ENCODE measurements at regions not wholly inside any gene's neighbourhood (a gene's known extent, or its start where the extent isn't known, plus 50 kb on each side); places are given as distances from the start of the nearest gene placed in this dataset.

DNA sequence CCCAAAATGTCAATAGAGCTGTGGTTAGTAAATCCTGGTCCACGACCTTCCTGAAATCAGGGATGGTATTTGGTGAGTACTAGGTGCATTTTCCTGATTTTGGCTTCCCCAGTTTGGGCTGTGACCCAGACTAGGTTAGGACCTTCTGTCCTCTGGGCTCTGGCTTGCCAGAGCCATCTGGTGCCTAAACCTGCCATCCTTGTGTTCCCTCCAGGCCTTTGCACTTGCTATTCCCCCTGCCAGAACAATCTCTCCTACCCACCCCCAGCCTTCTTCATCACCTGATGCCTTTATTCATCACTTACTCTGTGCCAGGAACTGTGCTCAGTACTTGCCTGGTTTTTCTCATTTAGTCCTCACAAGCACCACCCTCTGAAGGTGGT is 216.7 kb downstream of the RBM19 start:
- no peak overlapping the region for H3K4me3 ChIP-seq (ENCODE audit: low read length)
- no peaks in the 10 kb centered on the region for H3K4me1 ChIP-seq (ENCODE audit: control insufficient read depth, low read depth, low read length)
- H3K27me3 ChIP-seq (ENCODE audit: control insufficient read depth, insufficient read depth, low read length): peaks cover 25% of the 10 kb centered on the region
- H3K9ac ChIP-seq (ENCODE audit: low read length): no peak overlapping the region
- H3K36me3 ChIP-seq (ENCODE audit: control insufficient read depth, low read depth, low read length): no peaks in the 10 kb centered on the region
- H3K9me3 ChIP-seq (ENCODE audit: control insufficient read depth, low read depth, low read length): no peaks in the 10 kb centered on the region
- H3K27ac ChIP-seq (ENCODE audit: low read length): no peak overlapping the region

DNA sequence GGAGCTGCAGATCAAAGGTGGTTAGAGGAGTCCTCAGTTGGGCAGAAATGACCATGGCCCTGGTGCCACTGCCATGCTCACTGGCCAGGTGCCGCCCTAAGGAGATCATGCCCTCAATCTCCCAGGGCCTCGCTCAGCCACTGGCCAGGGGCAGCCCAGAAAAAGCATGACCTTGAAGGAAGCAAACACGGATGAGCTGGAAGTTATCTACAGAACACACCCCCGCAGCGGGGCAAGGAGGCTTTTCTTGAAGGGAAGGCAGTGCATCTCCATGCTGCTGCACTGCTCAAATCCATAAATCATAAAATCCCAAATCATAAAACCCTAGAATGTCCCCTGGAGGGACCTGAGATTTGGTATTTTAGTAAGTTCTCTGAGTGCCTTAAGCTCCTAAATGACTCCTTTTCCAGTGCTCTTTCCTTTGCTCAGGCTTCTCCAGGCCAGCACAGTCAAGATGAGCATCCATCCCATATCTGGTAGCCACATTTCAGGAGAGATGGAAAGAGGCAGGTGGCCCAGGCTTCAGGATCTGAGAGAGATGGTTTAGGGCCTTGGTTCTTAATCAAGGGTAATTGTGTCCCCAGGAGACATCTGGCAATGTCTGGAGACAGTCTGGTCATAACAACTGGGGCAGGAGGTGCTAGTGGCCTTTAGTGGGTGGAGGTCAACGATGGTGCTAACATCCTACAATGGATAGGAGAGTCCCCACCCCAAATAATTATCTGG is 217.3 kb downstream of the RBM19 start:
- H3K9me3 ChIP-seq (ENCODE audit: control insufficient read depth, low read depth, low read length): no peaks in the 10 kb centered on the region
- no peaks in the 10 kb centered on the region for H3K4me1 ChIP-seq (ENCODE audit: control insufficient read depth, low read depth, low read length)
- no peak overlapping the region for H3K27ac ChIP-seq (ENCODE audit: low read length)
- H3K4me3 ChIP-seq (ENCODE audit: low read length): no peak overlapping the region
- H3K9ac ChIP-seq (ENCODE audit: low read length): no peak overlapping the region
- H3K27me3 ChIP-seq (ENCODE audit: control insufficient read depth, insufficient read depth, low read length): peaks cover 25% of the 10 kb centered on the region
- no peaks in the 10 kb centered on the region for H3K36me3 ChIP-seq (ENCODE audit: control insufficient read depth, low read depth, low read length)

DNA sequence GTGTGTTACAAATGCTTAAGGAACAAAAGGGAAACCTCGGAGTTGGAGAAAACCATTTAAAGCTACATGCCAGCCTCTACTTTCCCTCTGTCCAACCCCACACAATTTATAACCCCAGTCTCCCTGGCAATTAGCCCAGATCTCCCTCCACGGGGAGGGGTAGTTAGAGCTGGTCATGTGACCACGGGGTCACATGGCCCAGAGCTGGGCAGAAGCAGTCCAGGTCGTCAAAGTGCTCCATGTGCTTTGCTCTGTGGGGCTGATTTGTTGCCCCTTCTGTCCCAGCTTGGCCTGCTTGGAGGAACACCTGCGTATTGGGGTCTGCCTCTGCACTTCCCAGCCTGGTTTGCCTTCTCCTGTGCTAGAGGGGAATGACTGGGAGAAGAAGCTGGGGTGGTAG is 219.1 kb downstream of the RBM19 start:
- Histone ChIP-seq H3K9me3 (ENCODE audit: control insufficient read depth, low read depth, low read length) (no peaks in the 10 kb centered on the region), H3K4me3 (ENCODE audit: low read length) (no peak overlapping the region), H3K27ac (ENCODE audit: low read length) (no peak overlapping the region), H3K9ac (ENCODE audit: low read length) (no peak overlapping the region), H3K27me3 (ENCODE audit: control insufficient read depth, insufficient read depth, low read length) (peaks cover 25% of the 10 kb centered on the region), H3K36me3 (ENCODE audit: control insufficient read depth, low read depth, low read length) (no peaks in the 10 kb centered on the region), H3K4me1 (ENCODE audit: control insufficient read depth, low read depth, low read length) (no peaks in the 10 kb centered on the region)

DNA sequence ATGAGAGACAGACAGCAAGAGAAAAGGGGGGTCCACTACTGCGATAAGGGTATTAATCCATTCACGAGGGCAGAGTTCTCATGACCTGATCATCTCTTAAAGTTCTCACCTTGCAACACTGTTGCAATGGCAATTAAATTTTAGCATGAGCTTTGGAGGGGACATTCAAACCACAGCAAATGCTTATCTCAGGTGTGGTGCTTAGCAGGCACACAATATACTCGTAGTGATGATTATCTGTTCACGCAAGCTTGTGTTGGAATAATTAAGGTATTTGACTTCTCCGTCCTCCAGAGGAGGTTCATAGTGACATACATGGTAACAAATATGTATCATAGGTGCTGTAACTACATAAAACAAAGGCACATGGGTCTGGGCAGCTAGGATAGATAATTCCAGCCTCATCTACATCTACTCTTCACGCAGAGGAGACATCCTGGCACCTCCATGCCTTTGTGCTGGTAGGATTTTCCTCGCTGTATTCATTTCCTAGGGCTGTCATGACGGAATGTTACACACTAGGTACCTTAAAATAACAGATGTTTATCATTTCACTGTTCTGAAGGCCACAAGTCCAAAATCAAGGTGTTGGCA is 221.2 kb downstream of the RBM19 start:
- H3K4me3 ChIP-seq (ENCODE audit: low read length): no peak overlapping the region
- peaks cover 25% of the 10 kb centered on the region for H3K27me3 ChIP-seq (ENCODE audit: control insufficient read depth, insufficient read depth, low read length)
- H3K36me3 ChIP-seq (ENCODE audit: control insufficient read depth, low read depth, low read length): no peaks in the 10 kb centered on the region

DNA sequence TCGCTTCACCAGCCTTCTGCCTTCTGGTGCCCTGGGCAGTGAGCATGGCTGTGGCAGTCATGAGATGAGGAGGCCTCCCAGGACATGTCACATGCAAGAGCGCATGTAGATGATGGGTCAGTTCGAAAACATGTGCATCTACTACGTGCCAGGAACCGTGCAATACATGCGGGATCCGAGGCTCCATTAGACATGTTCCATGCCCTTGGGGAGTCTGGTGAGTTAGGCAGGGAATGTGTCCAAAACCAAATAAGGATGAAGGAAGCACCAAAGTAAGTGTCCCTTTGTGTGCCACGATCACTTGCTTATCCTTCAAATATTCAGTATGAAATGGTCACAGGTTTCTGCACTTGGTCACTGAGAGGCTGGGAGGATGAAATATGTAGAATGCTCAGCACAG is 223.3 kb downstream of the RBM19 start:
- H3K27ac ChIP-seq (ENCODE audit: low read length): no peak overlapping the region
- H3K9ac ChIP-seq (ENCODE audit: low read length): no peak overlapping the region

More for the DNA sequence above, 221.2 kb downstream of the RBM19 start:
- H3K9me3 ChIP-seq (ENCODE audit: control insufficient read depth, low read depth, low read length): no peaks in the 10 kb centered on the region
- H3K9ac ChIP-seq (ENCODE audit: low read length): no peak overlapping the region
- no peak overlapping the region for H3K27ac ChIP-seq (ENCODE audit: low read length)
- no peaks in the 10 kb centered on the region for H3K4me1 ChIP-seq (ENCODE audit: control insufficient read depth, low read depth, low read length)

DNA sequence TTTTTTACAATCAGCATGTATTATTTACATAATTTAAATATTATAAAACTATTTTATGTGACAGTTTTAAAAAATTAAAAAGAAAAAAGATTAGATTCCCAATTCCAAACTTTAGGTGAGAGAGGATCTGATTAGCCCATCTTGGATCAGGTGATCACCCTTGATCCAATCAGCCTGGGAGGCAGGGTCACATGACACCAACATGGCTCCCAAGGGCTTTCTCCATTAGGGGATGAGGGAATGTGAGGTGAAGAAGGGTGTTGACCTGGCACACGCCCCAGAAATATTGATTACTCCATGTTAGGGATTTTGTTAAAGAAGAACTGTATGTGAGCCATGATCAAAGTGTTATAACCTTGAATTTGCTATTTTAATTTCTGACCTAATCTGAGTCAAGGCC is 225.4 kb downstream of the RBM19 start:
- no peaks in the 10 kb centered on the region for H3K36me3 ChIP-seq (ENCODE audit: control insufficient read depth, low read depth, low read length)
- no peak overlapping the region for H3K9ac ChIP-seq (ENCODE audit: low read length)
- H3K27ac ChIP-seq (ENCODE audit: low read length): no peak overlapping the region
- H3K9me3 ChIP-seq (ENCODE audit: control insufficient read depth, low read depth, low read length): no peaks in the 10 kb centered on the region
- H3K4me1 ChIP-seq (ENCODE audit: control insufficient read depth, low read depth, low read length): no peaks in the 10 kb centered on the region
- no peak overlapping the region for H3K4me3 ChIP-seq (ENCODE audit: low read length)
- H3K27me3 ChIP-seq (ENCODE audit: control insufficient read depth, insufficient read depth, low read length): no peaks in the 10 kb centered on the region

More for the DNA sequence above, 223.3 kb downstream of the RBM19 start:
- no peaks in the 10 kb centered on the region for H3K36me3 ChIP-seq (ENCODE audit: control insufficient read depth, low read depth, low read length)
- H3K9me3 ChIP-seq (ENCODE audit: control insufficient read depth, low read depth, low read length): no peaks in the 10 kb centered on the region
- H3K4me3 ChIP-seq (ENCODE audit: low read length): no peak overlapping the region
- no peaks in the 10 kb centered on the region for H3K4me1 ChIP-seq (ENCODE audit: control insufficient read depth, low read depth, low read length)
- H3K27me3 ChIP-seq (ENCODE audit: control insufficient read depth, insufficient read depth, low read length): peaks cover 18% of the 10 kb centered on the region

DNA sequence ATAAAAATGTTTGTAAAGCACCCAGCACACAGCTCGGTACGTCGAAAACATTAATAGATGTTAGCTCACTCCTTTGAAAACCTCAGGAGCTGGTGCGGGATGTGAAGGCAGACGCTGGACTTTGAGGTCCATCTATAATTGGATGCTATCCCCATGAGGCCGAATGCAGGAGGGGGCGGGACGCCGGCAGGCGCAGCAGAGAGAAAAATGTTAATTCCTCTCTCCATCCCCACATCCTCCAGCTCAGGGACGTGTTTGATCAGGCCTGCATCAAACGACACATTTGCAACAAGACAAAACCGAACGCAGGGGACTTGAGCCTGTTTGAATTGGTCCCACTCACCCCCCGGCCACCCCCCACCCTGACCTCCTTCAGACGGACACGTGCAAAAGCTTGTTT is 231.0 kb downstream of the RBM19 start:
- Histone ChIP-seq H3K36me3 (ENCODE audit: control insufficient read depth, low read depth, low read length) (no peaks in the 10 kb centered on the region), H3K9me3 (ENCODE audit: control insufficient read depth, low read depth, low read length) (no peaks in the 10 kb centered on the region), H3K4me3 (ENCODE audit: low read length) (no peak overlapping the region), H3K27ac (ENCODE audit: low read length) (no peak overlapping the region), H3K9ac (ENCODE audit: low read length) (no peak overlapping the region), H3K27me3 (ENCODE audit: control insufficient read depth, insufficient read depth, low read length) (peaks cover 5% of the 10 kb centered on the region), H3K4me1 (ENCODE audit: control insufficient read depth, low read depth, low read length) (peaks cover 8% of the 10 kb centered on the region)

DNA sequence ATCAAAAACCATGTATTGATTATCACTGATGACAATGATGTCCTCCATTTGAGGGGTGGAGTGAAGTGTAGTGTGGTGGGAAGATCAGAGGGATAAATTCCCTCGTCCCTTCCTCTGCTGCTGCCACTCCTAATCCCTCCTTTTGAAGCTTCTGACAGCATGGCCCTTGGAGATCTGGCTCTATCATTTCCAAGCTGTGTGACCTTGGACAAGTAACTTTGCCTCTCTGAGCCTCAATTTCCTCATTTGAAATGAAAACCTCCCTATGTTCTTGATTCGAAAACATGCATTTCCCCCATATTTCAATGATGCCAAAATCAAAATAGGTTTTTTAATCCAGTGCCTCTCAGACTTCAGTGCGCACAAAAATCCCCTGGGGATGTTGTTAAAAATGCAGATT is 231.6 kb downstream of the RBM19 start:
- no peaks in the 10 kb centered on the region for H3K9me3 ChIP-seq (ENCODE audit: control insufficient read depth, low read depth, low read length)
- peaks cover 8% of the 10 kb centered on the region for H3K4me1 ChIP-seq (ENCODE audit: control insufficient read depth, low read depth, low read length)
- H3K36me3 ChIP-seq (ENCODE audit: control insufficient read depth, low read depth, low read length): no peaks in the 10 kb centered on the region
- peaks cover 5% of the 10 kb centered on the region for H3K27me3 ChIP-seq (ENCODE audit: control insufficient read depth, insufficient read depth, low read length)
- no peak overlapping the region for H3K4me3 ChIP-seq (ENCODE audit: low read length)
- no peak overlapping the region for H3K9ac ChIP-seq (ENCODE audit: low read length)
- H3K27ac ChIP-seq (ENCODE audit: low read length): no peak overlapping the region

DNA sequence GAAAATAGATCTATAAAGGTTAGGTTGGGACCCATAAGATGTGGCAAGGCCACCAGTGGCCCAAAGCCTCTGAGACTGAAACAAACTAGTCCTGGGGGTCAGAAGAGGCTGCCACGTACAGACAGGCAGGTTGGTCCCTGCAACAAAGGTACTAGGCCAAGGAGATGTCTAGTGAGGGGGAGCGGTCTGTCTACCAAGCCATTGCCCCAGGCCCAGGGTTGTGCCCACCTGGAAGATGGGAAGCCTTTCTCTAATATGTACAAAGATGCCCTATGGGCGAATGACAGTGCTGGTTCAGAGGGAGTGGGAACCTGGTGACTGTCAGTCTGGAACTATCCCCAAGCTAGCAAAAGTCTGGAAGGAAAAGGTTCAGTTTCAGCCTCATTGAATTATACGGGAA is 233.2 kb downstream of the RBM19 start:
- Histone ChIP-seq H3K27me3 (ENCODE audit: control insufficient read depth, insufficient read depth, low read length) (peaks cover 5% of the 10 kb centered on the region), H3K9ac (ENCODE audit: low read length) (no peak overlapping the region), H3K36me3 (ENCODE audit: control insufficient read depth, low read depth, low read length) (no peaks in the 10 kb centered on the region), H3K27ac (ENCODE audit: low read length) (no peak overlapping the region), H3K4me1 (ENCODE audit: control insufficient read depth, low read depth, low read length) (peaks cover 8% of the 10 kb centered on the region), H3K9me3 (ENCODE audit: control insufficient read depth, low read depth, low read length) (no peaks in the 10 kb centered on the region), H3K4me3 (ENCODE audit: low read length) (no peak overlapping the region)

DNA sequence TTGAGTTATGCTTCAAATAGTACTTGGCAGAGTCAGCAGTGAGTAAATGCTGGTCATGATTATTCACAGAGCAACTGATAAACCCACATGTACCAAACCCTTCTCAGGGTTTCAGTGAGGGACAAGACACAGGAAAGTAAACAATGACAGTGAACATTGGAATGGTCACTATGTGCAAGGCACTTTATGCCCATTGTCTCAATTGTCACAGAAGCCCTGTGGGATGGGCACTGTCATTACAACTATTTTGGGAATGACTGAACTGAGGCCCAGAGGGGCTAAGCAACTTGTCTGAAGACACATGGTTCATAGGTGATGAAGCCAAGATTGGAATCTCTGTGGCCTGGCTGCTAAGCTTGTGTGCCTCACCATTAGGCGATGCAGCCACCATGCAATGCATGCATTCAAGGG is 238.5 kb downstream of the RBM19 start:
- no peak overlapping the region for H3K27ac ChIP-seq (ENCODE audit: low read length)
- no peak overlapping the region for H3K9ac ChIP-seq (ENCODE audit: low read length)
- H3K4me3 ChIP-seq (ENCODE audit: low read length): no peak overlapping the region
- H3K4me1 ChIP-seq (ENCODE audit: control insufficient read depth, low read depth, low read length): no peaks in the 10 kb centered on the region
- H3K36me3 ChIP-seq (ENCODE audit: control insufficient read depth, low read depth, low read length): no peaks in the 10 kb centered on the region
- no peaks in the 10 kb centered on the region for H3K9me3 ChIP-seq (ENCODE audit: control insufficient read depth, low read depth, low read length)
- H3K27me3 ChIP-seq (ENCODE audit: control insufficient read depth, insufficient read depth, low read length): peaks cover 5% of the 10 kb centered on the region

DNA sequence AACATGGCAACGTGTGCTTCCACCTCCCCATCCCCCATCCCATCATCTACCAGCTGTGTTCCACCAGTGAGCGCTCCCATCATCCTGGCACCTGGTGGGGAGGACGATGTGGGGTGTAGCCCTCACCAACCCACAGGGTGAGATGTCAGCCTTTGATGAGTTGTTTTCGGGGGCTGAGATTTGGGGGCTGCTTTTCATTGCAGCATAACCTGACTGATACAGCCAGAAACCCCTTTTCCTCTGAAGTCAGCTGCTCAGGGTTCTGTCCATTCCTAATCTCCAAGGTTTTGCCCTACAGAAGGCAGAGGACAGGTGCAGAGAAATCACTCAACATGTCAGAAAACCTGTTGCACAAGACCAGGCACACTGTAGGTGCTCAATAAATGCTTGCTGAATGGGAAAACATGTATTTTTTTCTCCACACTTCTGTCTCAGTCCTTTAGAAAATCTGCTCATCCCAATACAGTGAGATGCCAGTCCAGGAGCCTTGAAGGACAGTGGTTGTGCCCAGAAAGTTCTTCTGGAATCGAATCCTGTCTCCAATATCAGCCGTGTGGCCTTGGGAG is 239.8 kb downstream of the RBM19 start:
- Histone ChIP-seq H3K4me1 (ENCODE audit: control insufficient read depth, low read depth, low read length) (no peaks in the 10 kb centered on the region), H3K9me3 (ENCODE audit: control insufficient read depth, low read depth, low read length) (no peaks in the 10 kb centered on the region), H3K36me3 (ENCODE audit: control insufficient read depth, low read depth, low read length) (no peaks in the 10 kb centered on the region), H3K4me3 (ENCODE audit: low read length) (no peak overlapping the region), H3K9ac (ENCODE audit: low read length) (no peak overlapping the region), H3K27ac (ENCODE audit: low read length) (no peak overlapping the region), H3K27me3 (ENCODE audit: control insufficient read depth, insufficient read depth, low read length) (peaks cover 3% of the 10 kb centered on the region)

DNA sequence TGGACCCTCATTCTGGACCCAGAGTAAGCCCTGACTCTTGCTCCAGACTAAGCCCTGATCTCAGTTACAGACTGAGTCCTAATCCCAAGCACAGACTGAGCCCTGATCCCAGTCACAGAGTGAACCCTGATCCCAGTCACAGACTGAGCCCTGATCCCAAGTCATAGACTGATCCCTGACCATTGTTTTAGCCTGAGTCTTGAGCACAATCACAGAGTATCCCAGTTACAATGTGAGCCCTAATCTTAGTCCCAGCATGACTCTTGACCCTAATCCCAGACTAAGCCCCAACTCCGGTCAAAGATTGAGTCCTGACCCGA is 240.6 kb downstream of the RBM19 start:
- no peaks in the 10 kb centered on the region for H3K36me3 ChIP-seq (ENCODE audit: control insufficient read depth, low read depth, low read length)
- H3K4me1 ChIP-seq (ENCODE audit: control insufficient read depth, low read depth, low read length): no peaks in the 10 kb centered on the region
- no peaks in the 10 kb centered on the region for H3K9me3 ChIP-seq (ENCODE audit: control insufficient read depth, low read depth, low read length)
- H3K27ac ChIP-seq (ENCODE audit: low read length): no peak overlapping the region
- no peak overlapping the region for H3K4me3 ChIP-seq (ENCODE audit: low read length)
- no peak overlapping the region for H3K9ac ChIP-seq (ENCODE audit: low read length)
- H3K27me3 ChIP-seq (ENCODE audit: control insufficient read depth, insufficient read depth, low read length): no peaks in the 10 kb centered on the region

Data from iPS-18a (cell line).